ENCODE measurements at regions not wholly inside any gene's neighbourhood (a gene's known extent, or its start where the extent isn't known, plus 50 kb on each side); places are given as distances from the start of the nearest gene placed in this dataset.

DNA sequence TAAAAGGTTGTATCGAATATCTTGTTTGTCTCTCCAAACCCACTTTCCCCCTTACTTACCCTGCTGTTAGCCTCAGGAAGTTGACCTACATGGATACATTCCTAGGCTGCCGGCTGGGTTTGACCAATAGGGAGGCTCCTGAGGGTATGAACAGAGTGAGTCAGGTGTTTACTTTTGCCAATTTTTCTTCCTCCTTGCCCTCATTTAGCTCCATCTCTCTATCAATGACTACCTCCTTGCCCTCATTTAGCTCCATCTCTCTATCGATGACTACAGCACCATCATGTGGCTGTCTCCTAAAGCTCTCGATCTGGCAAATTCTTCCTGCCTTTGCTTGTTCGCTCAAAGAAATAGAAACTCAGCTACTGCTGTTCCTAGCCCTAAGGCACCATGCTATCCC, 571.9 kb upstream of the CRIM1 start:
- TF ChIP-seq, protein P1, sequence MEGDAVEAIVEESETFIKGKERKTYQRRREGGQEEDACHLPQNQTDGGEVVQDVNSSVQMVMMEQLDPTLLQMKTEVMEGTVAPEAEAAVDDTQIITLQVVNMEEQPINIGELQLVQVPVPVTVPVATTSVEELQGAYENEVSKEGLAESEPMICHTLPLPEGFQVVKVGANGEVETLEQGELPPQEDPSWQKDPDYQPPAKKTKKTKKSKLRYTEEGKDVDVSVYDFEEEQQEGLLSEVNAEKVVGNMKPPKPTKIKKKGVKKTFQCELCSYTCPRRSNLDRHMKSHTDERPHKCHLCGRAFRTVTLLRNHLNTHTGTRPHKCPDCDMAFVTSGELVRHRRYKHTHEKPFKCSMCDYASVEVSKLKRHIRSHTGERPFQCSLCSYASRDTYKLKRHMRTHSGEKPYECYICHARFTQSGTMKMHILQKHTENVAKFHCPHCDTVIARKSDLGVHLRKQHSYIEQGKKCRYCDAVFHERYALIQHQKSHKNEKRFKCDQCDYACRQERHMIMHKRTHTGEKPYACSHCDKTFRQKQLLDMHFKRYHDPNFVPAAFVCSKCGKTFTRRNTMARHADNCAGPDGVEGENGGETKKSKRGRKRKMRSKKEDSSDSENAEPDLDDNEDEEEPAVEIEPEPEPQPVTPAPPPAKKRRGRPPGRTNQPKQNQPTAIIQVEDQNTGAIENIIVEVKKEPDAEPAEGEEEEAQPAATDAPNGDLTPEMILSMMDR (IDR thresholded peaks at IDR 0.05), result no peak
- no peak for TF ChIP-seq POLR2A (IDR thresholded peaks at IDR 0.05)
